Thyroid gland (tissue), 4 donors: ENCODE measurements at regions not wholly inside any gene's neighbourhood (a gene's known extent, or its start where the extent isn't known, plus 50 kb on each side); places are given as distances from the start of the nearest gene placed in this dataset.

Experiments
- DNase-seq, 2 donors: peaks; one replicate each; pipeline ENCODE4 v3.0.0-alpha.2; 2019
- H3K27ac ChIP-seq, 3 donors: fragments of 200-600 bp; sonication (generic); 1 replicate in 2 of 3; 2 replicates in 1 of 3; pipeline ENCODE4 v1.5.1; 2016 to 2019; ENCODE audit warnings: mild to moderate bottlenecking in 1 of 3, moderate library complexity in 1 of 3
- H3K27me3 ChIP-seq: fragments of 200-600 bp; sonication (generic); one replicate; pipeline ENCODE4 v1.5.1; 2019
- H3K36me3 ChIP-seq, 2 donors: fragments of 200-600 bp; sonication (generic); one replicate each; pipeline ENCODE4 v1.5.1; 2016 to 2019
- H3K4me1 ChIP-seq, 2 donors: fragments of 200-600 bp; sonication (generic); one replicate each; pipeline ENCODE4 v1.5.1; 2017 to 2019
- H3K4me3 ChIP-seq, 3 donors: fragments of 200-600 bp; sonication (generic); replicated peaks in 1 of 3; 1 replicate in 2 of 3; 2 replicates in 1 of 3; pipeline ENCODE4 v1.5.1; 2016; ENCODE audit warnings: mild to moderate bottlenecking in 1 of 3
- H3K9me3 ChIP-seq: fragments of 200-600 bp; sonication (generic); one replicate; pipeline ENCODE4 v1.5.1; 2017
- CTCF ChIP-seq, 6 experiments: fragments of 200-600 bp in 3 of 6; fragments of 450-650 bp in 3 of 6; sonication (generic) in 3 of 6; IDR thresholded peaks; one replicate each; pipeline ENCODE4 v1.5.1; 2016 to 2019; ENCODE audit warnings: antibody characterized with exemption in 6 of 6, mild to moderate bottlenecking in 2 of 6, inconsistent platforms in 1 of 6, moderate library complexity in 1 of 6
- POLR2A ChIP-seq, 2 donors: fragments of 450-650 bp; IDR thresholded peaks; one replicate each; pipeline ENCODE4 v1.6.1; 2017; ENCODE audit warnings: antibody characterized with exemption in 2 of 2, mild to moderate bottlenecking in 2 of 2, moderate library complexity in 1 of 2
- WGBS, 2 donors: methylation state at CpG; one replicate each; pipeline ENCODE4 v1.1.5; 2017; 5-methylcytosine and 5-hydroxymethylcytosine counted together
- intact Hi-C: fragments of 100-400 bp; cut with DNase I; formaldehyde crosslinking; loops from one replicate; pipeline ENCODE4 v1.15.1; 2023

- Histone ChIP-seq H3K4me3 (no peak overlapping the region), H3K9me3 (no peaks in the 10 kb centered on the region), H3K27me3 (no peaks in the 10 kb centered on the region), H3K4me1 (no peaks in the 10 kb centered on the region), H3K27ac (no peak overlapping the region), H3K36me3 (no peaks in the 10 kb centered on the region)
- TF ChIP-seq POLR2A (IDR thresholded peaks at IDR 0.05), result no peak
- WGBS, 2 donors, result 93 to 94% methylated on average over 3 of the region's 3 CpGs
- intact Hi-C loops, result no loop called here
- no peak for DNase-seq
These were observed 262.1 kb upstream of the MEIS2 start for GRCh38 chr15:37362414-37362813.

DNA sequence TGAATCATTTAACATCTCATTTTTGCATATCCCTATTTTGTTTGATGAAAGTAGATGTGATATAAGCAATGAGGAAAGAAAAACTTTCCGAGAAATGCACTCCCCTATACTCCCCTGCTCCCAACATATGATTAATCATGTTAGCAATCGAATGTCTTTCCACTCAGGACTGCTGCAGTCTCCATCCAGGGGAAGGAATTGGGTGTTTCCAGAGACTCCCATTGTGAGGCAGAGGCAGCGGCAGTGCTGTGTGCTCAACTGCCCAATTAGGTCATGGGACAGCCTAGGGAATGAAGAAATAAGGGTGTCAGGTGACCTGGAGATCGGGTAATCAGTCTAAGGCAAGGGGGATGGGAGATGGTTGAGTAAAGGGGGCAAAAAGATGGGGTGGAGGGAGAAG, 268.6 kb upstream of the MEIS2 start:
- 84 to 85% methylated on average over 4 of the region's 4 CpGs for WGBS, 2 donors
- Histone ChIP-seq H3K9me3 (no peaks in the 10 kb centered on the region), H3K4me3 (no peak overlapping the region), H3K36me3 (no peaks in the 10 kb centered on the region), H3K4me1 (no peaks in the 10 kb centered on the region), H3K27ac (no peak overlapping the region), H3K27me3 (no peaks in the 10 kb centered on the region)
- DNase-seq, result no peak
- intact Hi-C loops, result no loop called here
- TF ChIP-seq CTCF (IDR thresholded peaks at IDR 0.05) (no peak), POLR2A (IDR thresholded peaks at IDR 0.05) (no peak)

GRCh38 chr15:37370941-37371340, 270.6 kb upstream of the MEIS2 start:
- H3K27me3 ChIP-seq, result no peaks in the 10 kb centered on the region
- H3K27ac ChIP-seq, result no peak overlapping the region
- intact Hi-C loops, result no loop called here
- 75 to 93% methylated on average over 2 of the region's 2 CpGs for WGBS, 2 donors
- no peak for DNase-seq
- H3K36me3 ChIP-seq, result no peaks in the 10 kb centered on the region
- H3K4me1 ChIP-seq, result no peaks in the 10 kb centered on the region
- no peak overlapping the region for H3K4me3 ChIP-seq
- TF ChIP-seq POLR2A (IDR thresholded peaks at IDR 0.05) (no peak), CTCF (IDR thresholded peaks at IDR 0.05) (no peak)
- H3K9me3 ChIP-seq, result no peaks in the 10 kb centered on the region

- WGBS, 2 donors, result 82 to 87% methylated on average over 6 of the region's 6 CpGs
- no peaks in the 10 kb centered on the region for H3K9me3 ChIP-seq
- H3K4me3 ChIP-seq, result no peak overlapping the region
- H3K36me3 ChIP-seq, result no peaks in the 10 kb centered on the region
- no peak for TF ChIP-seq POLR2A (IDR thresholded peaks at IDR 0.05)
- TF ChIP-seq CTCF (IDR thresholded peaks at IDR 0.05), result no peak
- DNase-seq, result no peak
- no peaks in the 10 kb centered on the region for H3K27me3 ChIP-seq
- no peaks in the 10 kb centered on the region for H3K4me1 ChIP-seq
- intact Hi-C loops, result no loop called here
- no peak overlapping the region for H3K27ac ChIP-seq
These were observed 271.7 kb upstream of the MEIS2 start for GRCh38 chr15:37372064-37372463.

DNA sequence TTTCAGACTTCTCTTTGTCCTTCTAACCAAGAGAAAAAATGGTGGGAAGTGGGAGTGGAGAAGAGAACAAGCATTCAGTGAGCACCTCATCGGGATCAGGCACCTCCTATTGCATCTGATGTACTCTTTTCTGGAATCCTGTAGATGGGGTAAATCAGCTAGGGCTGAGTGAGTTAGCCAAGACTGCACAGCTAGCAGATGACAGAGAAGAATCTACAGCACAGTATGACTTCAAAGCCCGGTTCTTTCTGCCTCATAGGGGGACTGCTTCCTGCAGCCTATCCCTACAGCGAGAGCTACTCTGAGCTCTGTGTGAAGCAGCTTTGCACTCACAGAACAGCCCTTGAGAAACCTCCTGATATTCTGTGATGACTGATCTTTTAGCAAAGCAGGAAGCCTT, 275.2 kb upstream of the MEIS2 start:
- WGBS, 2 donors, result 38% methylated on average over 3 of the region's 3 CpGs
- Histone ChIP-seq H3K4me1 (no peaks in the 10 kb centered on the region), H3K9me3 (no peaks in the 10 kb centered on the region), H3K4me3 (no peak overlapping the region), H3K27ac (no peak overlapping the region), H3K27me3 (no peaks in the 10 kb centered on the region), H3K36me3 (no peaks in the 10 kb centered on the region)
- TF ChIP-seq CTCF (IDR thresholded peaks at IDR 0.05) (no peak), POLR2A (IDR thresholded peaks at IDR 0.05) (no peak)
- DNase-seq, result no peak
- intact Hi-C loops, result no loop called here

- Histone ChIP-seq H3K27me3 (no peaks in the 10 kb centered on the region), H3K9me3 (no peaks in the 10 kb centered on the region), H3K36me3 (no peaks in the 10 kb centered on the region), H3K27ac (no peak overlapping the region), H3K4me1 (no peaks in the 10 kb centered on the region), H3K4me3 (no peak overlapping the region)
- intact Hi-C loops, result no loop called here
- DNase-seq, result no peak
- 90 to 91% methylated on average over 2 of the region's 2 CpGs for WGBS, 2 donors
- TF ChIP-seq POLR2A (IDR thresholded peaks at IDR 0.05) (no peak), CTCF (IDR thresholded peaks at IDR 0.05) (no peak)
These were observed 277.1 kb upstream of the MEIS2 start for GRCh38 chr15:37377428-37377827.
